ENCODE measurements at regions not wholly inside any gene's neighbourhood (a gene's known extent, or its start where the extent isn't known, plus 50 kb on each side); places are given as distances from the start of the nearest gene placed in this dataset.

GRCh38 chr9:32716425-32716824 is 66.9 kb upstream of the TMEM215 start:
- H3K36me3 ChIP-seq, result no peaks in the 10 kb centered on the region
- DNase-seq (ENCODE audit: low read depth in 1 of 2, low spot score in 1 of 2), result no peak
- H3K4me3 ChIP-seq, result no peak overlapping the region
- TF ChIP-seq, protein P1, sequence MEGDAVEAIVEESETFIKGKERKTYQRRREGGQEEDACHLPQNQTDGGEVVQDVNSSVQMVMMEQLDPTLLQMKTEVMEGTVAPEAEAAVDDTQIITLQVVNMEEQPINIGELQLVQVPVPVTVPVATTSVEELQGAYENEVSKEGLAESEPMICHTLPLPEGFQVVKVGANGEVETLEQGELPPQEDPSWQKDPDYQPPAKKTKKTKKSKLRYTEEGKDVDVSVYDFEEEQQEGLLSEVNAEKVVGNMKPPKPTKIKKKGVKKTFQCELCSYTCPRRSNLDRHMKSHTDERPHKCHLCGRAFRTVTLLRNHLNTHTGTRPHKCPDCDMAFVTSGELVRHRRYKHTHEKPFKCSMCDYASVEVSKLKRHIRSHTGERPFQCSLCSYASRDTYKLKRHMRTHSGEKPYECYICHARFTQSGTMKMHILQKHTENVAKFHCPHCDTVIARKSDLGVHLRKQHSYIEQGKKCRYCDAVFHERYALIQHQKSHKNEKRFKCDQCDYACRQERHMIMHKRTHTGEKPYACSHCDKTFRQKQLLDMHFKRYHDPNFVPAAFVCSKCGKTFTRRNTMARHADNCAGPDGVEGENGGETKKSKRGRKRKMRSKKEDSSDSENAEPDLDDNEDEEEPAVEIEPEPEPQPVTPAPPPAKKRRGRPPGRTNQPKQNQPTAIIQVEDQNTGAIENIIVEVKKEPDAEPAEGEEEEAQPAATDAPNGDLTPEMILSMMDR (IDR thresholded peaks at IDR 0.05; ENCODE audit: low read depth, low read length), result no peak
- H3K27ac ChIP-seq, result no peak overlapping the region
- H3K9me3 ChIP-seq (ENCODE audit: low read depth), result no peaks in the 10 kb centered on the region
- H3K4me1 ChIP-seq (ENCODE audit: low read depth), result no peaks in the 10 kb centered on the region
- H3K27me3 ChIP-seq, result no peaks in the 10 kb centered on the region

DNA sequence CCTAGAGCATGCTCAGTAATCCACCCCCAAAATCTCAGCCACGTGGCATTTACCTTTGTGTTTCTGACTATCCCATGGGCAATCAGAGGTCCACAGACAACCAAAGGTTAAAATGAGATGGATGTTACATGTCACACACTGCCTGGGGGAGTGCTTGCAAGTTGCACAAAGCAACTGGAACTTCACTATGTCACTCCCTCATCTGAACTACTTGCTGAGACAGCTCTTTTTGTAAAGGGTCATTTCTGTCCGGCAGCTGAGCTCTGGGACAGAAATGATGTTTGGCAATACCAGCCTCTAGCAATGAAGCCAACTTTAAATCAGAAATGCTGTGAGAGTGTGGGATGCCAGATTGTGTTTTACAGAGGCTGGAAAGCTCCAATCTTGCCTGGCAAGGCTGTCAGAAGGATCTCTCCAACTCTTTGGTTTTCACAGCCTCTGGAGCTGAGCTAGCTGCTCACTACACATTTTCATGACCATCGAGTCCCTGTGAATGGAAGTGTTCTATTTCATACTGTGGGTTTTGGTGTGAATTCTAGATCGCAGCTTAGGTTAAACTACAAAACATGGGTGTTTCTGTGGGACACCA is 66.3 kb upstream of the TMEM215 start:
- DNase-seq (ENCODE audit: low read depth in 1 of 2, low spot score in 1 of 2), result no peak
- Histone ChIP-seq H3K9me3 (ENCODE audit: low read depth) (no peaks in the 10 kb centered on the region), H3K4me3 (no peak overlapping the region), H3K27ac (no peak overlapping the region), H3K27me3 (no peaks in the 10 kb centered on the region), H3K36me3 (no peaks in the 10 kb centered on the region), H3K4me1 (ENCODE audit: low read depth) (no peaks in the 10 kb centered on the region)
- TF ChIP-seq, protein P1 (IDR thresholded peaks at IDR 0.05; ENCODE audit: low read depth, low read length), result no peak

GRCh38 chr9:32722704-32723103 is 60.6 kb upstream of the TMEM215 start:
- TF ChIP-seq, protein P1 (IDR thresholded peaks at IDR 0.05; ENCODE audit: low read depth, low read length), result no peak
- Histone ChIP-seq H3K27ac (no peak overlapping the region), H3K9me3 (ENCODE audit: low read depth) (no peaks in the 10 kb centered on the region), H3K4me1 (ENCODE audit: low read depth) (no peaks in the 10 kb centered on the region), H3K4me3 (no peak overlapping the region), H3K36me3 (no peaks in the 10 kb centered on the region), H3K27me3 (no peaks in the 10 kb centered on the region)
- DNase-seq (ENCODE audit: low read depth in 1 of 2, low spot score in 1 of 2), result no peak

DNA sequence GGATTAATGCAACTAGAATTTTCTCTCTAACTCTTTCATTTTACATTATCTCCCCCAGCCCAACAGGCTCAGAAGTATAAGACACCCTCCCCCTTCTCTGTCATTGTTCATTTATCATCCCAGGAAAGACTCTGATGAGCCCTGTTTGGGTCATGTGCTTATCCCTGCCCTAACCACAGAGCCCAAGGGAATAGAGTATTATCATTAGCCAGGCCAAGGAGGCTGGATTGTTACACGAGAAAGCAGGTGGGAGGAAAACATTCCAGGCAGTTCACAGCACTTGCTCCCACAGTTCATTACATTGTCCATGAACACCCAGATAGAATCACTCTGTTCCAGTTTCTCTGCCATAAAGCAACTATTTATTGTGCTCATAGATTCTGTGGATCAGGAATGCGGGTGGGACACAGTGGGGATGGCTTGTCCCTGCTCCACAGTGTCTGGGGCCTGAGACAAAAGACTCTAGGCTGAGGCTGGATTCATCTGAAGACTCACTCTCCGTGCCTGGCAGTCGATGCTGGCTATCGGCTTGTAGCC is 59.5 kb upstream of the TMEM215 start:
- Histone ChIP-seq H3K27me3 (no peaks in the 10 kb centered on the region), H3K9me3 (ENCODE audit: low read depth) (no peaks in the 10 kb centered on the region), H3K4me3 (no peak overlapping the region), H3K4me1 (ENCODE audit: low read depth) (no peaks in the 10 kb centered on the region), H3K27ac (no peak overlapping the region), H3K36me3 (no peaks in the 10 kb centered on the region)
- DNase-seq (ENCODE audit: low read depth in 1 of 2, low spot score in 1 of 2), result peak in 1 of 2 donors; percentile 26
- TF ChIP-seq, protein P1 (IDR thresholded peaks at IDR 0.05; ENCODE audit: low read depth, low read length), result no peak

DNA sequence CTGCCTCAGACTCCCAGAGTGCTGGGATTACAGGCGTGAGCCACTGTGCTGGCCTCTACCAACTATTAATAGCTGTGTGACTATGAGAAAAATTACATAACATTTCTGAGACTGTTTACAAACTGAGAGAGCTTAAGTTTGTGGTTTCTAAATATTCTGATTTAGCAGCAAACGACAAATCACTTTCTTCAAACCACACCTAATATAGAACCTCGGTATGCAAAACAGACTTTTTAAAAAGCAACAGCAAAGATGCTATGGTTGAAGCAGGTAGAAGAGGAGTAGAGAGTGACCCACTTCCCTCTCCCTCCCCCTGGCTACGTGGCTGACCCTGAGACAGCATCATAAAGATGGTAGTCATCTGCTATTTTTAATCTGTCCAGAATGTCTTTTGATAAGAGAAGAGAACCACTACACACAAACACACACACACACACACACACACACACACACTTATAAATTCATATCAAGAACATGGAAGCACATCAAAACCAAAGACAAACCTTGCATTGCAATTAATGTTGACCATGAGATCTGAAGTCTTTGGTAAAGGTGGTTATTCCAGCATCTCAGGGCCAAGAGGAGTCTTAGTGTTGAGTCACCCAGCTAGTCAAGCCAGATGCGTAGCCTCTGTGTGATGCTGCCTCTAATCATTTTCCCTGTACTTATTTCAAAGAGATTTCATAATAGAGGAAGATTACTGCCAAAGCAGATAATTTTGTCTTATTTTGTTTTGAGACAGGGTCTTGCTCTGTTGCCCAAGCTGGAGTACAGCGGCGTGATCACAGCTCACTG is 58.1 kb upstream of the TMEM215 start:
- TF ChIP-seq, protein P1 (IDR thresholded peaks at IDR 0.05; ENCODE audit: low read depth, low read length), result no peak
- Histone ChIP-seq H3K9me3 (ENCODE audit: low read depth) (no peaks in the 10 kb centered on the region), H3K27me3 (no peaks in the 10 kb centered on the region), H3K27ac (no peak overlapping the region), H3K4me3 (no peak overlapping the region), H3K36me3 (no peaks in the 10 kb centered on the region), H3K4me1 (ENCODE audit: low read depth) (no peaks in the 10 kb centered on the region)
- DNase-seq (ENCODE audit: low read depth in 1 of 2, low spot score in 1 of 2), result peak in 1 of 2 donors; percentile 20
